Hippocampal formation (tissue), 2 donors: ENCODE measurements at regions not wholly inside any gene's neighbourhood (a gene's known extent, or its start where the extent isn't known, plus 50 kb on each side); places are given as distances from the start of the nearest gene placed in this dataset.

Experiments used
- DNase-seq, 2 donors: peaks; one replicate each; lab custom pipeline; 2025; lab: John Stamatoyannopoulos, UW

DNA sequence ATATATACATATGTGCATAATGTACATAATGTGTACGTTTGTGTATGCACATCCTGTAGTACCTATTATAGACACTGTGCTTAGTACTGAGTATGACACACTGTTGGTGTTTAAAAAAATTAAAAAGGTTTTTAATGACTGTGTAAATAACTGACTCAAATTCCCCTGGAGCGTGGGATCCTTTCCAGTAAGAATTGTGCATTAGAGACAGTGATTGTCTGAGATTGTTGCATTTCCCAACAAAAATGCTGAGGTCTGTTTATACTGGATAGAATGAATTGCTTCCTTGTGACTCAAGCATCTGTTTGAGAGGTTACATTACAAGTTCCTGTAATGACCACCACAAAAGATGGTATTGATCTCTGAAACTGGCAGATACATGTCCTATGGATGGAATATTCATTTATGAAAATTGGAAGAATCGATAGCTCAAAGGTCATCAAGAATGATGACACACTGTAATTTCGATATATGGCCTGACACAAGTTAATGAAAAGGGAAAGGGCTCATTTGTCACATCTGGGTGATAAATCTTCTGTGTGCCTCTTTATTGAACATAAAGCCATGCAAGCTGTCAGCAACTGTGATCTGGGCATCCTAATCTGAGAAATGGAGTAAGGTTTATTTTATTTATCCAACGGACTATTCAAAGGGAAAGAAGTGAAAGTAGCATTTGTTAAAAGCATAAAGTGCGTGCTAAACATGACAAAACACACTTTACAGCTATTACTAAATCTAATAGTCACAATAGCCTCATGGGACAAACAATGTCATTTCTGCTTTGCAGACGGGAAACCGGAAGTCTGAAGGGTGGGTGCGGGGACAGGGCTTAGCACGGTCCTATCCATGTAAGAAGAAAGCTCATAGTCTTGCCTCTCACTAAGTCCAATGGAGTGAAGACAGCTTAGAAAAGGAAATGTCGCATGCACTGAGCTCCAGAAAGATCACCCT, 228.8 kb downstream of the CDH11 start:
- no peak for DNase-seq

DNA sequence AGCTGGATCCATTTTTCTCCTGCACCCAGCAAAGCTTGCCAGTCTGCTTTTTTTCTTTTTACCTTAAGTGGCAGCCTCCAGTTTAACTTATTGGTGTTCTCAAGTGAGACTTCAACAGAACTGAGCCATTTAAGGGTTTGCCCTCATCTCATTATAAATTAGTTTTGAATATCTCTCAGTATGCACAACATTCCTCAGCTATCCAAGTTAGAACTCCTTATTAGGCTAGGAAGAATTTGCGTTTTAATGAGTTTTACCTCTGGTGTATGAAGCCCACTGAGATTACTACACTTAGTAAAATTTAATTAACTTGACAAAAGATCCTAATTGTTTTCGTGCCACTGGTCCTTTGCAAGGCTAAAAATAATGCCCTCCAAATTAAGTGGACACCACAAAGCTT, 232.4 kb downstream of the CDH11 start:
- DNase-seq = no peak

DNA sequence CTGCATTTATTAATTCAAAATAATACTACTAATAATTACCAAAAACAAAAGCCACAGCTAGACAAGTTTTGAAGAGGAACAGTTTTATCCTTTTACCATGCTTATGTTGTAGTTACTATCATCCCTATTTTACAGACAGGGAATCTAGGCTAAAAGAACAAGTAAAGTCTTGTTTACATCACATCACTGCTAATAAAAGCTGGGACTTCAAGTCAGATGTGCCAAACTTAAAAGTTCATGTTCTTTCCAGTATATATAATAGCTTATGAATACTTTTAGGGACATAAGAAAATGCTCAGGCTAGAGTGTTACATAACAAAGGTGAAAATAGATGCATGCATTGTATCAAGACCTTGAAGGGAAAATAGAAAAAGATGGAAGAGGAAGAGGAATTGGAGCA, 234.2 kb downstream of the CDH11 start:
- no peak for DNase-seq

DNA sequence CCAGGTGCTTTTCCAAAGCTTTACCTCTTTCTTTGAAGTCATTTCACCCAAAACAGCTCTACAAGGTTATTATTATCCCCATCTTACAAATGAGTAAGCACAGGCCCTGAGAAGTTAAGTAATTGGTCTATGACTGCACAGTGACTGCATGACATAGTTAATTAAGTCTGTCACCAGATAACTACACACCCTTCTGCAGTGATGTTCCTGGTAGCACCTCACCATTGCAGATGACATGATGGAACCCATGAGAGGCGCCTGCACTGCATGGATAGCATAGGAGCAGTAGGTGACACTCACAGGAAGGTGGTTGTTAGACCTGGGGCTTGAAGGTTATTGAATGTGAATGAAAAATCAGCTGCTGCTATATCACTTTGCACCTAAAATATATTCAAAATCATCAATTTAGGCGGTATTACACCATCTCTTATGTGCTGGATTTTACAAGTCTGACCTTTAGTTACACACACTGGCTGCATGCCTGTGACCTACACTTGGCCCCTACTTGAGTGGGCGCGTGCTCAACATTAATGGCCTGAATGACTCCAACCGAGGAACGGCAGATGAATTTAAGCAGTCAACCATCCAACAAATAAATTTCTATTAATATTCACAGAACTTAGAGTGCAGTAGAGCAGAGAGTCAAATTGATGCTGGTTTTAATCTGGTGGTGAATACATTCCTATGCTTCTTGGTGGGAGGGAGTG, 239.6 kb downstream of the CDH11 start:
- no peak for DNase-seq

DNA sequence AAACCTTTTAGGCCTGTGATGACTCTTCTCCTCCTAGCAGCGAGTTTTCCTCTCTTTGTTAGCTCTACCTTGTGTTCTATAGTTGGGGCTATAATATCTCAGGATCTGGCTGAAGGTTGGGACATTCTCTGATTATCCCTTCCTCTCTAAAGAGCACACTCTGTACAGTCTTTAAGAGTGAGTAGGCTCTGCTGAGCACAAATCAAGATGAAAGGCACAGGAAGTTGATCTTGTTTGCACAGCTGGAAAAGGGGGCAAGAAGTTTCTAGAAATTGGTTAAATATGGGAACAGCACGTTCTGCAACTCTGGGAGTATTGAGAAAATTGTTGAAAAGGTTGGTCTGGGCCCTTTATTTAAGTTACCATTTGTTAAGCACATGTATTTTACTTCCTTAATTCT, 240.9 kb downstream of the CDH11 start:
- DNase-seq = no peak

DNA sequence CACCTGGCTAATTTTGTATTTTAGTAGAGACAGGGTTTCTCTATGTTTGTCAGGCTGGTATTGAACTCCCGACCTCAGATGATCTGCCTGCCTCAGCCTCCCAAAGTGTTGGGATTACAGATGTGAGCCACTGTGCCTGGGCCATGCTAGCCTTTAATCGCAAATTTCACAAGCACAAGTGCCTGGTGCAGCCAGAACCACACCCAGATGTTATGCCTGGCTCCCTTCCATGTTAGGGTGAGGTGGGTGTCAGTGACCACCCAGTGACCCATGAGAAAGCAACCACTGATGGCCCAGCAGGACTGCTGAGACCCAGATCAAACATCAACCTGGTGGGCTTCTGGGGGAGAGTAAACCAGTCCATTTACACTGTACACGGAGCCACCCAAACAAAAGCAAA, 241.9 kb downstream of the CDH11 start:
- no peak for DNase-seq

DNA sequence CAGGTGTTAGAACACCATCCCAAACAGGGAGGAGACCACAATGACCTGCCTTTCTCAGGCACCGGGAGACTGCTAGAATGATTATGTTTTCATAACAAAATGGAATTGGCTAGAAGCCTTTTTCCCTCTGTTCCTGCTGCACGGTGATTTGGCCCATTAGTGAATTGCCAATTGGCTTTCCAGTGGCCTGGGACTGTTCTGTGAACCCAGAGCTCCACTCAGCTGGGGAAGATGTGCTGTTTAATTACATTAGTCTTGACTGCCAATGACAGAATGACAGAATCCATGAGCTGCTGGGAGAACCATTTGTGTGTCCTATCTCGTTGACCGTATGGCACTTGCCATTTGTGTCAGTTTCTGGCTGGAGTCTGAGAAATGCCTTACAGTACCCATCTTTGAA, 242.9 kb downstream of the CDH11 start:
- no peak for DNase-seq

DNA sequence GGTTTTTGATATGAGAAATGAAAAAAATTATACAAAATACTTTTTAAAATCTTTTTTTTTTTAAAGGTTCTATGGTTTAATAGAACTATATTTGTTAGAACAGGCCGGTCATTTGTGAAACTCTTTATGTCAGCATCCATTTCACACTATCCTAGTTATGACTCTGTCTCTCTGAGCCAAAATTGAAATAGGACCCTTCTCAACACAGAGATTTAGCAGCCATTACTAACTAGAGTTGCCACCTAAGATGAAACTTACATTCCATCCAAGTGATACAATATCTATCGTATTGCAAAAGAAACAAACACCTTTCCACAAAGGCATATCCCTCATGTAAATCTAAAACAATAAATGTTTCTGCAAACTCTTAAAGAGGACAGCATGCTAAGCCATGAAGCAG, 249.8 kb downstream of the CDH11 start:
- no peak for DNase-seq

DNA sequence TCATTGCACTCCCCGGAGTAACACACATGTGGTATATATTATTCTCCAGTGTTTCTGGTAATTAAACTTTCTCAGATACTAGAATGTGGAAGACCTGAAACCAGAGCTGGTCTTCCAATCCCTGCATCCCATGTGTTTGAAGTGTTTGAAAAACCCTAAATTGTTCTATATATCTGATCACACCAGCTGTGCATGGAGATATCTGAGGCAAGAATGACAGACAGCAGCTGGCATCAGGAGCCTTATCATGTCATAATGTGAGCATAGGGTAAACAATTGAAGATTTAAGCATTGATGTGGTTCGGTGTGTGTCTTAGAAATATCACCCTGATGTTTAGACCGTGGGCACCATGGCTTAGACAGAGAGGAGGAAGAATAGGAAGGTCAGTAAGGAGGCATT, 251.0 kb downstream of the CDH11 start:
- no peak for DNase-seq

DNA sequence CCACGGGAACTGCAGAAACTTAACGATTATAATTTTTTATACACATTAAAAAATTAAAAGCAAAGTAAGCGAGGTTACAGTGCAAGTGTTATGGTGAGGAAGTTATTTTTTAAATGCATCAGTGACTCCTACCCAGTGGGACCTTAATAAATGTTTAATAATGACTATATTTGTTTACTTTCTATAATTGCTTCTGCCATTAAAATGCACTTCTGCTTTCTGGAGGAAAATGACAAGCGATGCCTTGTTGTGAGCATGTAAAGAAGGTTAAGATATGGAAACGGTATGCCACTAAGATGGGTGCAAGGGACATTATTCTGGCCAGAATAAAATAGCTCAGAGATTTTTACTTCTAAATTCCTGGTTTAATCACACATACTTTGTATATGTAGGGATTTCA, 252.1 kb downstream of the CDH11 start:
- DNase-seq = no peak

DNA sequence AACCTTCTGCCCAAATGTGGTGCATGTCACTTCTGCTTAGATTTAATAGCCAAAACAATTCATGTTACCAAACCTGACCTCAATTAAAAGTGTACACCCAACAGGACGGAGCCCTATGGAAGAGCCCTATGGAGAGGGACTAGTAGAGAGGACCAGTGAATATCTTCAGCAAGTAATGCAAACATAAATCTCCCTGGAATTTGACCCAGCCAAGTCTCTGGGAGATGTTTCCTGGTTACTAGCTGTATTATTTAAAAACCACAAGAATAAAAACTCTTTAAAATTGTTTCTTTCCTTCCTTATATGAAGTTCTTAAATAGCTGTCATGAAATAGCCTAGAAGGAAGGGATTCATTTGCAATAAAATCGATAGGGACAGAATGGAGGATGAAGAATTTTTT, 255.8 kb downstream of the CDH11 start:
- no peak for DNase-seq

DNA sequence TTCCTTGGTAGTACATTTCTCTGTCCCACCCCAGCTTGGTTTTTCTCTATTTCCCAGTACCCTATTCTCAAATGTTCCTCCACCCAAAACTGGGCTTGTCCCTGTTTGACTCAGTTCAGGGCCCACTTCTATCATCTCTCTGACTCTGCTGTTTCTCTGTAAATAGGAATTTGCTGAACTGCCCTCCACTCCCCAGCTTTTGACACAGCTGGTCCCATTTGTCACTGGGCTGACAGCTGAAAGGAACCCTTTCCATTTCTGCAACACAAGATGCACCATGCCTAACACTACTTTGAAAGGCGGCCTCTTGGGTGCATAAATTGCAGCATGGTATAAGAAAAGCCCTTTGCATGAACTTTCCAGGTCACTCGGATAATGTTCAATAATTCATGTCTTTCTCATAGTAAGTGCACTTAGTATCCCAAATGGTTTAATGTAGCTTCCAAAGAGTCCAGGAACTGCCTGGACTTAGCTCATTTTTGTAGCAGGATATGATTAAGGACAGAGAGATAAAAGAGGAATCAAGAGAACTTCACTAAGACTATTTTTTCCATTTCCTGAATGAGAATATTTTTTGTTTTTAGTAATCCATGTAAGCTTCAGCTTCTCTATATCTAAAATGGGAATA, 256.7 kb downstream of the CDH11 start:
- DNase-seq = no peak

DNA sequence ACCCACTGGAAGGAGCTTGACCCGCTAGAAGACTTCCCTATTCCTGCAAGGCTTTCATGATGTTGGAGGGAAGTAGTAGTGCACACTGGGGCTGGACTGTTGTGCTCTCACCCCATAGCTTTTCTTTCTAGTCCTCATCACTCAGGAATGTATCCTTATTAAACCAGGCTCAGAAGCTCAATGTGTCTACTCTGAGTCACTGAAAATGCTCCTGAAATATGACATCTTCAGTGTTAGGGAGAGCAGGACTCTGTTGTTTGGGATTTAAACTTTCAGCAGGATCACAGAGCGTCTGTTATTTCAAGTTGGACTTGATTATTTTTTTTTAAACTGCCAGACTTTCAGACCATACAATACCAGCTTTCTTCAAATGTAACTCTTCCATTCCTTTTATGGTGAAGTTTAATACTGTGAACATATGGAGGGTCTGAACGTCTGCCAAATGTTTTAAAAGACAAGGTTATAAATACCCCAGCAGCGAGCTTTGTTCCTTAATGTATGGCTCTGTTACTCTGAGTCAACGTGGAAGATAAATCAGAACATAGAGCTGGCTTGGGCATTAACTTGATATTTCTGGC, 257.5 kb downstream of the CDH11 start:
- DNase-seq = no peak

DNA sequence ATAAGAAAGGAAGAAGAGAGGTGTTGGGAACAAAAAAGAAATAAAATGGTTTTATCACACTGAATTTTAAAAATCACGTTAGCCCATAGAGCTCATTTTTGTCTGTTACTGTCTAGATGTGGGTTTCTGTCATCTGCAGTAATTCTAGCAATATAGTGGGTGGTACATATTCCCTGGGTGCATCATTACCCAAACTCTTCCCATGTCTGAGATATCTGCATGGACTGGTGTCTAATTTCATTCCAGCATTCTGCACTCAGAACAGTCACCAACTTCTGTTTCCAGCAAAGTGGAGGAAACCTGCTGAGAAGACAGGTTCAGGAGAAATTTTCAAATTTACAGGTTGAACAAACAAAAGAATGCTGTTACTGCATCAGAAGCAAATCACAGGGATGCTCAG, 263.8 kb downstream of the CDH11 start:
- no peak for DNase-seq

DNA sequence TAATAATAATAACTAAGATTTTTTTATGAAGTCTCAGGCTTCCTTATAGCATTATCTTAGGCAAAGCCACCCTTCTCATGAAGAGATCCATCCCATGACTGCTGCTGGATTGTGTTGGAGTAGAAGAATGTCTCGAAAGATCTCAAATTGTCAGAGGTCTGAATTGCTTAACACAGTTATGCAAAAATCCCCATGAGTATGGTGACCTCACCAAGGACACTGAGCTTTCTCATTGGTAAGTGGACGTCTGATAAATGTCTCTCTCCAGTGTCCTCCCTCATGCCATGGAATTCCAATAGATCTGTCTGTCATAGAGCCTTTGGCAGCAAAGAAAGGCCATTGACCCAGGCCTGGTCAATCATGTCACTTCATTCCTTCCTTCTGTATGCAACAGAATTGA, 264.5 kb downstream of the CDH11 start:
- DNase-seq = no peak

DNA sequence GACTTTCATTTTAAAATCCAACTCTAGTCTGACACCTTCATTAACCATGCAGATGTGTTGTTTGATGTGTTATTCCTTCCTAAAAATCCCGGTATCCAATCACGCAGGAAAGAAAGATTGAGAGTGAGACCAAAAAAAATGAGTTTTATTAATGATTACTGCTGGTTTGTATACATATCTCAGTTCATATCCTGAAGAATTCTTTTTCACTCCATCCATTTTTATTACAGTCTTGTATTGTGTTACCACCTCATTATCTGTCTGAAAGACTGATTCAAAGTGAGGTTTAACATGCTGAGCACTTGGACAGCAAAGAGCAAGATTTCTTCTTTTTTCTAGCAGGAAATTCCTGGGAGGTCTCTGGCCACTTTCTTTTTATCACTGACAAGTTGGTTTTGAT, 268.3 kb downstream of the CDH11 start:
- DNase-seq = no peak

DNA sequence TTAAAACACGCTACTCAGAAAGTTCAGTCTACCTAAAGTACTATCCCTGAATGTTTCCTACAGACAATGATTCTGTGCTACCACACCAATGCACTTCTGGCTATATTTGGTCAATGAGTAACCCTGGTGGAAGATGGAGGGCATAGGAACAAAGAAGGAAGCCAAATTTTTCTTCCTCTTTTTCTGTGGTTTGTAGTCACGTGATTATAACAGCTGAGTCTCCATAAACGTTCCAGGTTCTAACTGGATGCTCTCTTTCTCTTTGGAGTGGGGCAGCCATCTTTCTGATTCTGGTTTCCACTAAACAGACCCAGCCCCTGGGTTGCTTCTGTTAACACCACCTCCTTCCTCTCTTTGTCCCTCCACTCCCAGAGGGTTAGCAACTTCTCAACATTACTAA, 274.9 kb downstream of the CDH11 start:
- no peak for DNase-seq

DNA sequence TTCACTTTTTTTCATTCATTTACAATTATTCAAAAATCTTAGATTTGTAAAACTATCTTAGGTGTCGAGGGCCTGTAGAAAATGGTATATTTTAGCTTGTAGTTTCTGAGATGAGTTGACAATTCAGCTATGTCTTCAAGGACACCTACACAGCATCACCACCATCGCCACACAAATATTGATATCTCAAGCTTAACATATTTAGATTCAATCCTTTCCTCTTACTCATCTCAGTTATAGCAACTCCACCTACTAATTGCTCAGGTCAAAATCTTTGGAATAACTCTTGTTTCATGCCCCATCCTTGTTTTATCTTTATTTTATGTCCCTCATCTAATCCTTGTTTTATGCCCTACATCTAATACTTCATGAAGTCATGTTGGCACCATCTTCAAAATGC, 276.8 kb downstream of the CDH11 start:
- no peak for DNase-seq

DNA sequence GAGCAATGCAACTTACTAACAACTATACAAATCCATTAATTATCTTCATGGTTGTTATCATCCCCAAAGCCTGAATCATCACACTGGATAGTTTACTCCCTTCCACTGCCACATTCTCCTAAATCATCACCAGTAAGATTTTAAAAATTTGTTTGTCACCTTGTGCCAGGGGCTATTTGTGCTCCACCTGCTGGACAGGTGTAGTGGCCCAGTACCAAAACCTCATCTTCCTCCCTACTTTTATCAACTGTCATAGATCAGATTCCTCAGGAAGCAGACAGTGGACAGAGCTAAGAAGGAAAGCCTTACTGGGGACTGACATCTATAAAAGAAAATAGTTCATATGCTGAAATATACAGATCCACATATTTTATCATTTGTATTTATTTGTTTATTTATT, 280.4 kb downstream of the CDH11 start:
- DNase-seq = no peak

DNA sequence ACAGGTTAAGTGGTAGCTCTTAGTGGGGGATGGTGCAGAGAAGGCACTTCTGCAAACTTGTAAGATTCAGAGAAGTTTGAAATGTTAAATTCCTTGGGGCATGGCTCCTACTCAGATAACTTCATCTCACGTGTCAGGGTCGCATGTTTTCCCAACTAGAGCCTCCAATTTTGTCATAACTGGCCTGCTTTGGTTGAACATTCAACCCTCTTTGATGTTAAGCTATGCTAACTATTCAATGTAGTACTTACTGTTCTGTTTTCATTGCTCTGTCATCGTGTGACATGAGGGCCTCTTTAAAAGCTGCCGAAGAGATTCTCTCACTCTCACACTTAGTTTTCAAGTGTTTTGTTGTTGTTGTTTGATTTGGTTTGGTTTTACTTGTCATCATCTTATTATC, 280.8 kb downstream of the CDH11 start:
- no peak for DNase-seq

DNA sequence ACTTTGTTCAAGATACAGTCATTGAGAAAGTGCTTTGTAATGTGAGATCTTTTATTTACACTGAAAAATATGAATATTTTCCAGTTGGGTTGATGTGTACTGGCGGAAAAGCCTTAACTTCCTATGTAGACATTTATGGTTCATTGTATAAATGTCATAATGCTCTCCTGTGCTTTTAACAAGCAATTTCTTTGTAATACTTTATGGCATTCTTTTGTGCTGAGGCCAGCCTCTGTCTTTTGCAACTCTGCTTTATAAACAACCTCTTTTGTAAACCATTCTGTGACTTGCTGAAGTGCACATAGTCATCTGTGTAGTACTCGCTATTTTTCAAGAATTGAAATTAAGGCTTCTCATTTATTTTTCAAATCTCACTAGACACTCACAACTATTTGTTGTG, 291.2 kb downstream of the CDH11 start:
- no peak for DNase-seq

DNA sequence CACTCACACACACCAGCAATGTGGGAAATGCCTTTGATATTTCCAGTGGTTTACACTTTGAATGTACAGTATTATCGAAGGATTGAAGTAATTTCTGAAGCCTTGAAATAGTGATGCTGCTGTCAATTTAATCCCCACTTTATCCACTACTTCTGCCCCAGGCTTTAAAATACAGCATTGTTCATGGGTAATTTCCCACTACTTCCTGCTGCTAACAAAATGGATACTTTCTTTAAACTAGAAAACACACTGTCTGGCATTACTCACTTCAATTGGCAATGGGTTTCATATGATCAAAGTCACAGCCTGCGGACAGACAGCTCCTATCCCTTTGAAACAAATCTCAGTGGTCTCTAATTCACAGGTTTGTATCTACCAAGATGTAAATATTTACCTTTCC, 292.2 kb downstream of the CDH11 start:
- DNase-seq = no peak

DNA sequence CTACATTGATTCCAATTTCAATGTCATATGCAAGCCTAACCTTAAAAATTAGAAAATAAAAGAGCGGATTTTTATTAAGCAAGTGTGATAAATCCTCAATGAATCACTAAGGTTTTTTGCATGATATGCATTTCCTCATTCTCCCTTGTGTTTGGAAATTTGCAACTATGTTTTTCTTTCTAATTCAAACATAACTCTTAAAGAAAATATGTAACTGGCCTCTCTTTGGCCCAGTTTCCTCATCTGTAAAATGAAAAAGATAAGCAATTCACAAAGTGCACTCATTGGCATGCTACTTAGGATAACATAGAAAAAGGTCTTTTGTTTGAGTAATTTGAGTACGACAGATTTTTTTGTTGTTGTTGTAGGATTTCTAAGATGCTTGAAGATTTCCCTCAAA, 295.5 kb downstream of the CDH11 start:
- DNase-seq = no peak
